ENCODE measurements at regions not wholly inside any gene's neighbourhood (a gene's known extent, or its start where the extent isn't known, plus 50 kb on each side); places are given as distances from the start of the nearest gene placed in this dataset.

- TF ChIP-seq TCF7 (IDR thresholded peaks at IDR 0.05; ENCODE audit: low read depth) (no peak), ZSCAN30 (CRISPR knock-in tag; IDR thresholded peaks at IDR 0.05) (no peak), SP5 (CRISPR knock-in tag; IDR thresholded peaks at IDR 0.05; ENCODE audit: borderline replicate concordance, low read depth) (no peak), ZBTB49 (CRISPR knock-in tag; IDR thresholded peaks at IDR 0.05; ENCODE audit: borderline replicate concordance) (no peak), CTCF (CRISPR knock-in tag; IDR thresholded peaks at IDR 0.05) (no peak), JUND (CRISPR knock-in tag; IDR thresholded peaks at IDR 0.05) (no peak), PRMT3 (CRISPR knock-in tag; IDR thresholded peaks at IDR 0.05; ENCODE audit: borderline replicate concordance, low read depth) (no peak), ZNF274 (CRISPR knock-in tag; IDR thresholded peaks at IDR 0.05) (no peak), ZHX1 (CRISPR knock-in tag; IDR thresholded peaks at IDR 0.05; ENCODE audit: low read depth) (no peak), ZNF407 (CRISPR knock-in tag; IDR thresholded peaks at IDR 0.05; ENCODE audit: not compliant biosample characterization) (no peak), KDM4B (CRISPR knock-in tag; IDR thresholded peaks at IDR 0.05) (no peak), ZNF501 (CRISPR knock-in tag; IDR thresholded peaks at IDR 0.05) (no peak), ZNF512 (CRISPR knock-in tag; IDR thresholded peaks at IDR 0.05) (no peak), ZNF609 (CRISPR knock-in tag; IDR thresholded peaks at IDR 0.05; ENCODE audit: borderline replicate concordance) (no peak)
These were observed 247.0 kb upstream of the SORL1-AS1 start for GRCh38 chr11:121699801-121700200.

Data from HepG2 (cell line).